ENCODE measurements at regions not wholly inside any gene's neighbourhood (a gene's known extent, or its start where the extent isn't known, plus 50 kb on each side); places are given as distances from the start of the nearest gene placed in this dataset.

GRCh38 chr18:45286431-45286830 is 328.8 kb upstream of the SLC14A2 start:
- DNase-seq (ENCODE audit: low read depth, low spot score), result no peak
- H3K4me3 ChIP-seq (ENCODE audit: low read depth, low read length), result no peak overlapping the region
- ChIA-PET POLR2A (no interaction called here), CTCF (interaction anchor here (1.3 kb wide), 1 partner anchor 11 kb away, joined by 6 read pairs; no protein-coding TSS in a partner anchor)
- TF ChIP-seq, protein P1, sequence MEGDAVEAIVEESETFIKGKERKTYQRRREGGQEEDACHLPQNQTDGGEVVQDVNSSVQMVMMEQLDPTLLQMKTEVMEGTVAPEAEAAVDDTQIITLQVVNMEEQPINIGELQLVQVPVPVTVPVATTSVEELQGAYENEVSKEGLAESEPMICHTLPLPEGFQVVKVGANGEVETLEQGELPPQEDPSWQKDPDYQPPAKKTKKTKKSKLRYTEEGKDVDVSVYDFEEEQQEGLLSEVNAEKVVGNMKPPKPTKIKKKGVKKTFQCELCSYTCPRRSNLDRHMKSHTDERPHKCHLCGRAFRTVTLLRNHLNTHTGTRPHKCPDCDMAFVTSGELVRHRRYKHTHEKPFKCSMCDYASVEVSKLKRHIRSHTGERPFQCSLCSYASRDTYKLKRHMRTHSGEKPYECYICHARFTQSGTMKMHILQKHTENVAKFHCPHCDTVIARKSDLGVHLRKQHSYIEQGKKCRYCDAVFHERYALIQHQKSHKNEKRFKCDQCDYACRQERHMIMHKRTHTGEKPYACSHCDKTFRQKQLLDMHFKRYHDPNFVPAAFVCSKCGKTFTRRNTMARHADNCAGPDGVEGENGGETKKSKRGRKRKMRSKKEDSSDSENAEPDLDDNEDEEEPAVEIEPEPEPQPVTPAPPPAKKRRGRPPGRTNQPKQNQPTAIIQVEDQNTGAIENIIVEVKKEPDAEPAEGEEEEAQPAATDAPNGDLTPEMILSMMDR (IDR thresholded peaks at IDR 0.05; ENCODE audit: insufficient read depth, low read length, missing control alignments), result no peak

DNA sequence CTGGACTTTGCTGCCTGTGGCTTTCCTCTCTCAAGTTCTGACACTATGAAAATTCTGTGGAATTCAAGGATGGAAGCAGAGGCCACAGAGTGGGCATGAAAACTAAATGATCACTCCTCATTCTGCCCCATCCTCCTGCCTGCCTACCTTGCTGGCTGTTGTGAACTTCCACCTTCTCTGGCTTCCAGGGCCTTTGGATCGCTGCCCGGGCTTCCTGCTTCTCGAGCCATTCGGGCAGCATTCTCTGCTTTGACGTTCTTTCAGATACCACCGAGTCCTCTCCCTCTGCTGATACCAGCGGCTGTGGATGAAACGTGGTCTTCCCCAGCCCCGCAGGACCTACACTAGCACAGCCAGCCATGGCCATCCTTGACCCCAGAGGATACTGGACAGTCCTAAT is 327.7 kb upstream of the SLC14A2 start:
- ChIA-PET POLR2A (no interaction called here), CTCF (interaction anchor here (0.9 to 1.4 kb wide), 3 partner anchors 8 to 12 kb away, joined by 3 to 5 read pairs (median 3); no protein-coding TSS in a partner anchor)
- H3K4me3 ChIP-seq (ENCODE audit: low read depth, low read length), result no peak overlapping the region
- TF ChIP-seq, protein P1 (IDR thresholded peaks at IDR 0.05; ENCODE audit: insufficient read depth, low read length, missing control alignments), result no peak
- no peak for DNase-seq (ENCODE audit: low read depth, low spot score)

DNA sequence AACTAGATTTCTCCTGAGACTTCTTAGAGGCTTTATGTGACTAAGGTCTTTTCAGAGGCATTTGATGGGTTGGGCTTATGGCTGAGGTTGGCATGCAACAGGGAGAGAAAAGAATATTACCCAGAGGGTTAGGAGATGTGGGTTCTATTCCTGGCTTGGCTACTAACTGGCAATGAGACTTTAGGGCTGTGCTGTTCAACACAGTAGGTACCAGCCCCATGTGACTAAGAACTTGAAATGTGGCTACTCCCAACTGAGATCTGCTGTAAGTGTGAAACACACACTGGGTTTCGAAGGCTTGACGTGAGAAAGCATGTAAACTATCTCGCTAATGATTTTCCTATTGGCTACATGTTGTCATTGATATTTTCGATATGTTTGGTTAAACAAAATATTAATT is 324.9 kb upstream of the SLC14A2 start:
- TF ChIP-seq, protein P1 (IDR thresholded peaks at IDR 0.05; ENCODE audit: insufficient read depth, low read length, missing control alignments), result no peak
- CTCF ChIA-PET, result no interaction called here
- no peak for DNase-seq (ENCODE audit: low read depth, low spot score)
- H3K4me3 ChIP-seq (ENCODE audit: low read depth, low read length), result no peak overlapping the region
- POLR2A ChIA-PET, result no interaction called here

- ChIA-PET CTCF (no interaction called here), POLR2A (no interaction called here)
- DNase-seq (ENCODE audit: low read depth, low spot score), result no peak
- H3K4me3 ChIP-seq (ENCODE audit: low read depth, low read length), result no peak overlapping the region
- TF ChIP-seq, protein P1 (IDR thresholded peaks at IDR 0.05; ENCODE audit: insufficient read depth, low read length, missing control alignments), result no peak
Observed at GRCh38 chr18:45291621-45292615, 323.4 kb upstream of the SLC14A2 start.

DNA sequence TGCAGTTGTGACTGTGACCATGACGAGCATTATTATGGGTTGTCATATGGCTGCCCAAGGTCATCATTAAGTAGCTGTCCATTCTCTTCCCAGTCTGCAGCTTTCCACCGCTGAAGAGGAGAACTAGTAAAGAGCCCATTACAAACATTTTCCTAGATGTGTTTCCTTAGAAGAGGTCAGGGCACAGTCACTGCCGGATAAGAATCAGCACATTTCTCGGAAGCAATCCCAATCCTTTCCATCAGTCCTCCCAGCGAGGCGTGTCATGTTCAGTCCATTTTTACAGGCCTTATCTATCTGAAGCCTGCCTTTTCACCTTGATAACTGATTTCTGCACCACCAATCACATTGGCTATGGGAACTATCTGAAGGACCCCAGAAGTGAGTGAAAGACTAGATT is 319.9 kb upstream of the SLC14A2 start:
- no peak overlapping the region for H3K4me3 ChIP-seq (ENCODE audit: low read depth, low read length)
- ChIA-PET POLR2A (no interaction called here), CTCF (interaction anchor here (1.5 kb wide), 1 partner anchor 19 kb away, joined by 3 read pairs; no protein-coding TSS in a partner anchor)
- no peak for DNase-seq (ENCODE audit: low read depth, low spot score)
- TF ChIP-seq, protein P1 (IDR thresholded peaks at IDR 0.05; ENCODE audit: insufficient read depth, low read length, missing control alignments), result no peak

DNA sequence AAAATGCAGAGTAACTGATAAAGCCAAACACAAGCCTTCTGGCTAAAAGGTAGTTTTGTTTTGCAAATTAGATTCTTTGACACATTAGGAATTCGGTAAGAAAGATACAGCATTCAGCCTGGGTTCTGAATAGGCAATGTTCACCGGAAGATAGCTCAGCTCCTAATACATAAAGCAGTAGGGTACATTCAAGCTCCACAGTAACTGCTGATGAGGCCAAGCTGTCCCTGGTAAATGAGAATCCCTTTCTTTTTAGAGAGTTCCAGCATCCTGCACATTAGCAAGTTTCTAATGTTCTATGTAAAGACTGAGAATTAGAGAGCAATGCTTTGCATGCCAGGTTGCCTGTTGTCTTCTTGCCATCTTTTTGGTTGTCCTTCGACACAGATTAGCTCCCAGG is 316.3 kb upstream of the SLC14A2 start:
- CTCF ChIA-PET, result no interaction called here
- TF ChIP-seq, protein P1 (IDR thresholded peaks at IDR 0.05; ENCODE audit: insufficient read depth, low read length, missing control alignments), result no peak

More for the DNA sequence above, 316.3 kb upstream of the SLC14A2 start:
- POLR2A ChIA-PET, result no interaction called here
- H3K4me3 ChIP-seq (ENCODE audit: low read depth, low read length), result no peak overlapping the region
- no peak for DNase-seq (ENCODE audit: low read depth, low spot score)

All from AG04449 (cell line).